GM12864 (cell line): ENCODE measurements at regions not wholly inside any gene's neighbourhood (a gene's known extent, or its start where the extent isn't known, plus 50 kb on each side); places are given as distances from the start of the nearest gene placed in this dataset.

Source experiments
- DNase-seq: peaks from one replicate; pipeline ENCODE4 v3.0.0-alpha.2; 2011; ENCODE audit warnings: low read depth
- H3K4me3 ChIP-seq: 2 replicates; pipeline ENCODE4 v1.5.1; 2011; ENCODE audit warnings: mild to moderate bottlenecking, low read depth, low read length, control low read depth
- CTCF ChIP-seq: IDR thresholded peaks from 2 replicates; pipeline ENCODE4 v1.5.1; 2011; ENCODE audit warnings: low read depth, mild to moderate bottlenecking, moderate library complexity, low read length, control low read depth, inconsistent platforms; ENCODE audit errors: missing control alignments

GRCh38 chr13:111612886-111613285, 292.4 kb downstream of the TEX29 start:
- no peak for DNase-seq
- no peak overlapping the region for H3K4me3 ChIP-seq
- TF ChIP-seq CTCF: no peak

DNA sequence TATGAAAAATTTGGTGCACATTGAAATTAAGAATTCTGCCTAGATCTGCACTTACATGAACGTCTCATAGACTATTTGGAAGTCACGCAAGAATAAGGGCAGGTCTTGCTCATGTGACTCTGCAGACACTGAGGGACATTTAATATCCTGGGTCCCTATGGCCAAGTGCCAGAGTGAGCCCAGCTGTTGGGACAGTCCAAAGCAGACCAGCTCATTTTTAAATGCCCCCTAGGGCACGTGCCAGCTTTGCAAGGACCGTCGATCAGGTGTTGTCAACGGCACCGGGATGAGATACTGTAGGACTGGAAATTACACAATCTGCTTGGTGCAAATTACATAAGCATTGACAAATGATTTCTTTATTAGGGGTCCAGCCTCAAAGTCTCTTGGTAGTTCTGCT, 293.6 kb downstream of the TEX29 start:
- no peak for DNase-seq
- TF ChIP-seq CTCF: no peak
- no peak overlapping the region for H3K4me3 ChIP-seq

DNA sequence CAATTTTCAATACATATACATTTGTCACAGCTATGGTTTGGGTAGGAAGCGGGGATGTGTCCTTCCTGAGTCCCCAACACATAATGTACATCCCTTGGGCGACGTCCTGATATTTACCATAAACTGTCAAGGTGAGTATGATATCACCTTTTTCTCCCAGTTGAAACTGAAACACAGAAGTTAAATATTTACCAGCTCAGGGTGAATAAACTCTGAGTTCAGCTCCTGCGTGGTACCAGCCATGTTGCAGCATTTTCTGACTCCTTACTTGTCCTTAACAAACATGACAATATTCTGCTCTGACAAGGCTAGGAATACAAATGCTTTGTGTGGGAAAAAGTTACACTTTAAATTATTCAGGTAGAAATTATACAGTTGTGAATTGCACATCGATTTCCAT, 294.2 kb downstream of the TEX29 start:
- no peak for DNase-seq
- H3K4me3 ChIP-seq: no peak overlapping the region
- TF ChIP-seq CTCF: no peak

DNA sequence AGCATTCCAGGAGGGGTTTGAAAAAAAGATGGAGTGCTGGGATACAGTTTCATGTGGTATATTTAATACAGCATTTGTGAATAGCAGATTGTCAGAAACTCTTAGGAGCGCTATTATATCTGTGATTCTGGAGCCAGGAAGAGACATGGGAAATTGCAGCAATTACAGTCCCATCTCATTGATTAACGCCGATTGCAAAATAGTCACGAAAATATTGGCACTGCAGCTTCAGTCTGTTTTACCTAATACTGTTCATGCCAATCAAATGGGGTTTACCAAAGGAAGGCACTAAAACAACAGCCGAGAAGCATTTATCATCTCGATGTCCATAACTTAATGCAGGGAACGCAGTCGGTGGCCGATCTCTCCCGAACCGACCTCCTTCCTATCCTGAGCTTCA, 295.8 kb downstream of the TEX29 start:
- no peak for TF ChIP-seq CTCF
- no peak for DNase-seq
- H3K4me3 ChIP-seq: no peak overlapping the region

GRCh38 chr13:111620166-111620565, 299.7 kb downstream of the TEX29 start:
- no peak for DNase-seq
- H3K4me3 ChIP-seq: no peak overlapping the region
- no peak for TF ChIP-seq CTCF

DNA sequence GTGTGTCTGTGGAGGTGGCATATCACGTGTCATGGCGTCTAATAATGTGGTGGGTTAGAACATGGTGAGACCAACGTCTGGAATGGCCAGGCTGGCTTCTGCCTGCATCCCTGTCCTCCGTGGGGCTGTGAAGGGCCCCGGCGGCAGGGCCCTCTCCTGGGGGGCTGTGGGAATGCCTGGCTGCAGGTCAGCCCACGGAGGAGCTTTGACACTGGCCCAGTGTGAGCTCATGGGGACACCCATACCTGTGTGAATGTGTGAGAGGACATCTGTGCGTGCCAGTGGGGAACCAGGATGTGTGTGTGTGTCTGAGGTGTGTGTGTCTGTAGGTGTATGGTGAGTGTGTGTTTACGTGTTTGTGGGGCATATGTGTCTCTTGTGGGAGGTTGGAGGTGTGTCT, 300.1 kb downstream of the TEX29 start:
- DNase-seq: no peak
- H3K4me3 ChIP-seq: no peak overlapping the region
- no peak for TF ChIP-seq CTCF

DNA sequence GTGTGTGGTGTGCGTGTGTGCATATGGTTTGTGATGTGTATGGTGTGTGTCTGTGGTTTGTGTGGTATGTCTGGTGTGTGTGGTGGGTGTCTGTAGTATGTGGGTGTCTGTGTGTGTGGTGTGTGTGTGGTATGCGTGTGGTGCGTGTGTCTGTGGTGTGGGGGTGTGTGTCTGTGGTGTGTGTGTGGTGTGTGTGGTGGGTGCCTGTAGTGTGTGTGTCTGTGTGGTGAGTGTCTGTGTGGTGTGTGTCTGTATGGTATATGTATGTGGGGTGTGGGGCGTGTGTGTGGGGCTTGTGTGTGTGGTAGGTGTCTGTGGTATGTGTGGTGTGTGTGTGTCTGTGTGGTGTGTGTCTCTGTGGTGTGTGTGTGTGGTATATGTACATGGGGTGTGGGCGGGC, 300.7 kb downstream of the TEX29 start:
- no peak for DNase-seq
- H3K4me3 ChIP-seq: no peak overlapping the region
- TF ChIP-seq CTCF: no peak
